Activated CD4-positive, alpha-beta T cell treated with anti-CD3 and anti-CD28 coated beads, Interleukin-2, Interleukin-4, amounts not matched to agents 100 ng/mL and 50 ng/mL, durations not matched to agents 16 hours and 8 hours (primary cell): ENCODE measurements at regions not wholly inside any gene's neighbourhood (a gene's known extent, or its start where the extent isn't known, plus 50 kb on each side); places are given as distances from the start of the nearest gene placed in this dataset.
"Not testable (repeated sequence)": the region's sequence is repeated elsewhere in the genome, so short reads cannot be mapped to it uniquely, and the experiment has no call there.

Experiments used
- DNase-seq: peaks from one replicate; pipeline ENCODE4 v3.0.0-alpha.2; 2020; ENCODE audit warnings: low spot score

GRCh38 chr9:28471261-28471660 lies 898.0 kb upstream of the C9orf72 start:
- DNase-seq: no peak

DNA sequence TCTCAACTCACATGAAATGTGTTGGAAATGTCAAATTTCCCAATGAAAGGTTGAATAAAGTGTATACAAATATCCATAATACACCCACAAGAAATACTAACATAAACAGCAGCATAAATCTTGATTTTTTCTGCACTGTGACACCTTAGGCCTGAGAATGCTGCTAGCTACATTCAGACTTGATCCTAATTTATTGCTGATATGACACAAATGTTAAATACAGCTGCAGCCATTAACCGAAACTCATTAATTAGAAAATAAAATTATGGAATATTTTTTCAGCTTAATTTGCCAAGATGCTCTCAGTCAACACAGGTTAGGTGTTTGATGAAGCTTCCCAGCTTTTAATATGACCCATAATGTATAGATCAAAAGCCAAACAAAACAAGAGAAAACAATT lies 914.3 kb upstream of the C9orf72 start:
- no peak for DNase-seq

DNA sequence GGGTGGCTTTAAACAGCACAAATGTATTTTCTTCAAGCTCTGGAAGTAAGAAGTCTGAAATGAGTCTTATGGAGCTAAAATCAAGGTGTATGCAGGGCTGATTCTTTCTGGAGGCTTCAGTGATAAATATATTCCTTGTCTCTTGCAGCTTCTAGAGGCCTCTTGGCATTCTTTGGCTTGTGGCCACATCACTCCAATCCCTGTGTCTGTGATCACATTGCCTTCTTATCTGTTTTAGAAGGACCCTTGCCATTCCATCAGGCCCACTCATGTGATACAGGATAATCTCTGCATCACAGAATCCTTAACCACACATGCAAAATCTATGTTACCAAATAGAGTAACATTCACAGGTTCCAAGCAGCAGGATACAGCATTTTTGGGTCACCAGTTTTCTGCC lies 917.8 kb upstream of the C9orf72 start:
- DNase-seq: no peak

DNA sequence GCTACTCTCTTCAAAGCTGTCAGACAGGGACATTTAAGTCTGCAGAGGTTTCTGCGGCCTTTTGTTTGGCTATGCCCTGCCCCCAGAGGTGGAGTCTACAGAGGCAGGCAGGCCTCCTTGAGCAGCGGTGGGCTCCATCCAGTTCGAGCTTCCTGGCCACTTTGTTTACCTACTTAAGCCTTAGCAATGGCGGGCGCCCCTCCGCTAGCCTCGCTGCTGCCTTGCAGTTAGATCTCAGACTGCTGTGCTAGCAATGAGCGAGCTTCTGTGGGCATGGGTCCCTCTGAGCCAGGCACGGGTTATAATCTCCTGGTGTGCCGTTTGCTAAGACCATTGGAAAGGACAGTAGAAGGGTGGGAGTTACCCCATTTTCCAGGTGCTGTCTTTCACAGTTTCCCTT lies 924.9 kb upstream of the C9orf72 start:
- DNase-seq: not testable (repeated sequence)

DNA sequence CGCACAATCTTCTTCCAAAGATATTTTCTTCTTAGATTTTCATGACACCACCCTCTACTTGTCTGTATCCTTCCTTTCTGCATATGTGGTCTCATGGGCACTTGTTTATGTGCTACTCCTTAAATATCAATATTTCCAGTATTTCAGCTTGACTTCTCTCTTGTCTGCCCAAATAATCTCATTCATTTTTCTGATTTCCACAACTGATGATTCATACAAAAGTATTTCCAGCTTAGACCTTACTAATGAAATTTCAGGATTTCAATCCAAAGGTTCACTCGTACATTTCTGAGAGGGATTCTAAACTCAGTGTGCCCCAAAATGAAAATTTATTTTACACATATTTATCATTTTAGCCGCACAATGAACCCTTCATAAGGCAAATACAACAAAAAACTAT lies 928.9 kb upstream of the C9orf72 start:
- DNase-seq: no peak

DNA sequence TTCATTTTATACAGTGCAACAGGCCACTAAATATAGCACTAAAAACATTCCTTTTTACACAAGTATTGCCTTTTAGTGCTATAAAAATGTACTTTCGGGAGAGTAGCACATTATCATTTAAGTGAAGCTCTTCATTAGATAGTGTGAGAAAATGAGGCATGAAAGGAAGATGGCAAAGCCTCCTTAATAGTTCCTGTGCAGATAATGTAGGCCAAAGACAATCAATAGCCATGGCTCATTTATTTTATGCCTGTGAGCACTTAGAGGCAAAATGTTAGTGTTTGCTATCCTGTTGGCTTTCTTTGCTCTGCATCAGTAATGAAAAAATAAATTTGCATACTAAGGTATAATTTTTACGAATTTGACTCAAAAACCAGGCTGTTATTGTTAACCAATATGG lies 929.5 kb upstream of the C9orf72 start:
- DNase-seq: no peak

GRCh38 chr9:28503573-28503972 lies 930.3 kb upstream of the C9orf72 start:
- DNase-seq: no peak

- no peak for DNase-seq
Observed at GRCh38 chr9:28518439-28518838, 945.2 kb upstream of the C9orf72 start.

DNA sequence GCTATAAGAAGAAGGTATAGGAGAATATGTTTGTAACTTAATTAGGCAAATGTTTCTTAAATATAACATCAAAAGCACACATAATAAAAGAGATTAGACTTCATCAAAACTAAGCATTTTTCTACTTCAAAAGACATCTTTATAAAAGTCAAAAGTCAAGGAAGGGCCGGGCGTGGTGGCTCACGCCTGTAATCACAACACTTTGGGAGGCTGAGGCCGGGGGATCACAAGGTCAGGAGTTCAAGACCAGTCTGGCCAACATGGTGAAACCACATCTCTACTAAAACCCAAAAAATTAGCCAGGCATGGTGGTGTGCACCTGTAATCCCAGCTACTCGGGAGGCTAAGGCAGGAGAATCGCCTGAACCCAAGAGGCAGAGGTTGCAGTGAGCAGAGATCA lies 951.0 kb upstream of the C9orf72 start:
- not testable (repeated sequence) for DNase-seq

- no peak for DNase-seq
Observed at GRCh38 chr9:28528049-28528448, 954.8 kb upstream of the C9orf72 start.

GRCh38 chr9:28538132-28538531 lies 964.9 kb upstream of the C9orf72 start:
- no peak for DNase-seq

GRCh38 chr9:28539434-28540070 lies 966.3 kb upstream of the C9orf72 start:
- no peak for DNase-seq

GRCh38 chr9:28542928-28543327 lies 969.6 kb upstream of the C9orf72 start:
- DNase-seq: no peak

DNA sequence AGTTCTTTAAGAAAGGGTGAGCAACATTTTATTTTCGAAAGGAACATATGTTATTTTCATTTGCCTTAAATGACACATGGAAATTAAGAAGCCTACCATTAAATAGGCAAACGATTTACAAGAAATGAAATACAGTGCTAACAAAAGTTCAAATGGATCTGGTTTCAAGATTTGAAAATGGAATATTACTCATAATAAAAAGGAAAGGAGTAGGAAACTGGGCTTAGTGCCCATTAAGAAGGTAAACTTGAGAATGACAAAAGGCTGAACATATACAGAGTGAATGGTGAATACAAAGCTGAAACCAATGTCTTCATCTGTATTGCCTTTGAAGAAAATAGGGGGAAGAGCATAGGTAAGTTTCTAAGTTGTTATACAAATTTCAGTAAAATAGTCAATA lies 974.2 kb upstream of the C9orf72 start:
- no peak for DNase-seq

GRCh38 chr9:28563291-28563934 lies 990.1 kb upstream of the C9orf72 start:
- no peak for DNase-seq

- DNase-seq: no peak
Observed at GRCh38 chr9:28583832-28584231, 1010.6 kb upstream of the C9orf72 start.

DNA sequence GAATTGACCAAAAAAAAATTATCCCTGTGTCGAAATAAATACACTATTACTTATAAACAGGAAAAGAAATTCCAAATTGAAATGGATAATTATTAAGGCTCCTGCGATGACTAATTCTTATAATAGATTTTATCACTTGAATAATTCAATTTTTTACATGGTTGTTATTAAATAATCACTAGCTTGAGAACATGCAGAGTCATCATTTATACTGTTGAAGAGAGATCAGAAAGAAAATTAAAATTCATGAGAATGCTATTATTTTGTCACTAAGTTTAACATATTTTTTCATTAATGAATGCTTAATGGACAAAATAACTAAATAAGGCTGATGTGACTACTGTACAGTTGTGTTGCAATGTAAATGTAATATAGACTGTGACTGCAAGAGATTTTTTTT lies 1011.3 kb upstream of the C9orf72 start:
- DNase-seq: no peak

DNA sequence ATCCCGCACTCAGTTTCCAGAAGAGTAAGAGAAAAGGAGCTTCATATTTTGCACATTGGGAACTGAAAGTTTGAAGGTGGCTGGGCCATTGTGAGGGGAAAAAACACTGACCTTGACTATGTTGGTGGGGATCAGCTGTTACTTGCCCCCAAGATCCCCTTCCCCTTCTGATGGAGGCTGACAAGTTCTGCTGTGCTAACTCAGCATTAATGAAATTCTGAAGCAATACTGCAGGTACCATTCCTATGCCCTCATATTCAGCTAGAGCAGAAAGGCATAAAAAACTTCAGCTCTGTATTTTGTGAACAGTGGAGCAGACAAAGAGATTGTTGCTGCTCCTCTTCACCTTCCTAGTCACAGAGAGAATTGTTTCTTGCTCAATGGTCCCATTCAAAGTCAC lies 1013.8 kb upstream of the C9orf72 start:
- DNase-seq: no peak

GRCh38 chr9:28598408-28598807 lies 1025.1 kb upstream of the C9orf72 start:
- no peak for DNase-seq

- DNase-seq: no peak
Observed at GRCh38 chr9:28600226-28600625, 1026.9 kb upstream of the C9orf72 start.

DNA sequence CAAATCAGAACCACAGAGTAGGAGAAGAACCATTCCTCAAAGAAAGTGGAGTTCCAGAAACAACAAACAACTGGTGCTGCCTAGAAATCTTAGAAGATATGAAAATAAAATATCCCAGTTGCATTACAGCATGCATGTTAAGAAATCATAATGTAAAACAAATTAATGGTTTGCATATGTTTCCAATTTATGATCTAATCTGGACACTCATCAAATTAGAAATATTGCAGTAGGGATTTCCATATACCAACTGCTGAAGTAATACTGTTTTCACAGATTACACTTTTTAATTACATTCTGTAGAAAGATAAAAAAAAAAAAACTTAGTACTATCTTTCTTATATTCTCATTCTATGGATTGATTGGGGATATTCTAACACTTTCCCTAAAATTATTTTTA lies 1034.6 kb upstream of the C9orf72 start:
- DNase-seq: no peak

- DNase-seq: no peak
Observed at GRCh38 chr9:28610339-28610738, 1037.1 kb upstream of the C9orf72 start.

- DNase-seq: no peak
Observed at GRCh38 chr9:28616310-28616709, 1043.0 kb upstream of the C9orf72 start.

DNA sequence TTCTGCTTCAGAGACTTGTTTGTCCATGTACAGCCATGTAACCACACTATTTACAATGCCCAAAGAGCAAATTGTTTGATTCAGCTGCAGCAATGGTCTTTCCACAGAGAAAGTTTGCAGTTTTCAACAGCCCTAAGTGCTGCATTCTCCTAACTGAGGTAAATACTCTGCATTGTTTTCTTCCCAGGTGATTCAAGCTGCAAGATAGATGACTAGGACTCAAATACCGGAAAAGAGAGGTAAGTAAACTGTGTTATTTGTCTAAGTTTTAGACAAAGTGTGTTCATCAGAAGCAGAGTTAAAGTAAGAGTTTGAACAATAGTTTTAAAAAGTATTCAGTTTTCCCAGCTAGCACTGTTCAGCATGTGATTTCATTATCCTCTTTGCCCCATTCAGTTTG lies 1046.7 kb upstream of the C9orf72 start:
- no peak for DNase-seq
